ENCODE measurements at regions not wholly inside any gene's neighbourhood (a gene's known extent, or its start where the extent isn't known, plus 50 kb on each side); places are given as distances from the start of the nearest gene placed in this dataset.

- DNase-seq = no peak
These were observed 130.5 kb downstream of the PSMG1 start for GRCh38 chr21:39052718-39053117.

- DNase-seq = no peak
These were observed 131.7 kb downstream of the PSMG1 start for GRCh38 chr21:39051588-39051949.

- no peak for DNase-seq
These were observed 132.2 kb downstream of the PSMG1 start for GRCh38 chr21:39050841-39051587.

- no peak for DNase-seq
These were observed 134.7 kb downstream of the PSMG1 start for GRCh38 chr21:39048574-39048973.

- no peak for DNase-seq
These were observed 135.2 kb downstream of the PSMG1 start for GRCh38 chr21:39048064-39048463.

GRCh38 chr21:39047046-39047445 is 136.2 kb downstream of the PSMG1 start:
- no peak for DNase-seq

GRCh38 chr21:39046236-39046916 is 136.9 kb downstream of the PSMG1 start:
- DNase-seq = no peak

GRCh38 chr21:39041816-39042215 is 141.4 kb downstream of the PSMG1 start:
- DNase-seq = no peak

- no peak for DNase-seq
These were observed 142.6 kb downstream of the PSMG1 start for GRCh38 chr21:39040494-39041110.

GRCh38 chr21:39037807-39038405 is 145.3 kb downstream of the PSMG1 start:
- DNase-seq = no peak

GRCh38 chr21:39036581-39036980 is 146.7 kb downstream of the PSMG1 start:
- no peak for DNase-seq

GRCh38 chr21:39034590-39035536 is 148.4 kb downstream of the PSMG1 start:
- DNase-seq = no peak

- no peak for DNase-seq
These were observed 149.2 kb downstream of the PSMG1 start for GRCh38 chr21:39033878-39034589.

GRCh38 chr21:39029900-39030884 is 153.1 kb downstream of the PSMG1 start:
- no peak for DNase-seq

GRCh38 chr21:39029086-39029755 is 154.0 kb downstream of the PSMG1 start:
- no peak for DNase-seq

GRCh38 chr21:39025198-39025597 is 158.1 kb downstream of the PSMG1 start:
- DNase-seq = no peak

- no peak for DNase-seq
These were observed 158.7 kb downstream of the PSMG1 start for GRCh38 chr21:39024538-39024937.

- no peak for DNase-seq
These were observed 160.2 kb downstream of the PSMG1 start for GRCh38 chr21:39022863-39023693.

- DNase-seq = no peak
These were observed 160.8 kb downstream of the PSMG1 start for GRCh38 chr21:39022466-39022862.

Measured in activated CD8-positive, alpha-beta memory T cell treated with anti-CD3 and anti-CD28 coated beads, Interleukin-2, amount 50 U/mL, for 48 hours (primary cell).